ENCODE measurements at regions not wholly inside any gene's neighbourhood (a gene's known extent, or its start where the extent isn't known, plus 50 kb on each side); places are given as distances from the start of the nearest gene placed in this dataset.

GRCh38 chrX:99654188-99654587 is 755.9 kb downstream of the PCDH19 start:
- Histone ChIP-seq H2BK5ac (ENCODE audit: insufficient read length, low read length) (no peak overlapping the region), H3K4me1 (ENCODE audit: insufficient read depth, low read length) (no peaks in the 10 kb centered on the region), H3K9ac (ENCODE audit: extremely low read depth, insufficient read length, low read length) (no peak overlapping the region), H2AFZ (ENCODE audit: low read length) (no peak overlapping the region), H2BK15ac (ENCODE audit: low read depth, low read length) (no peak overlapping the region), H3K18ac (ENCODE audit: insufficient read length, low read depth, low read length) (no peak overlapping the region), H3K27me3 (ENCODE audit: insufficient read depth, low read length) (no peaks in the 10 kb centered on the region), H3K79me1 (ENCODE audit: insufficient read depth, low read depth, low read length, poor library complexity, severe bottlenecking) (no peaks in the 10 kb centered on the region), H2BK20ac (ENCODE audit: low read depth, low read length, poor library complexity, severe bottlenecking) (no peak overlapping the region), H3K79me2 (ENCODE audit: insufficient read depth, low read length) (no peaks in the 10 kb centered on the region), H4K5ac (ENCODE audit: insufficient read length, low read depth, low read length) (no peak overlapping the region), H3K23ac (ENCODE audit: insufficient read length, low read depth, low read length) (no peak overlapping the region), H2BK12ac (ENCODE audit: insufficient read length, low read depth, low read length) (no peak overlapping the region), H2AK5ac (ENCODE audit: insufficient read length, low read length) (no peak overlapping the region), H3K56ac (ENCODE audit: insufficient read length, low read depth, low read length) (no peak overlapping the region), H3K14ac (ENCODE audit: insufficient read depth, low read length) (no peak overlapping the region), H2BK120ac (ENCODE audit: low read depth, low read length, poor library complexity, severe bottlenecking) (no peak overlapping the region), H3K27ac (ENCODE audit: insufficient read length, low read depth, low read length) (no peak overlapping the region), H3K9me3 (ENCODE audit: control insufficient read depth, low read depth, low read length) (no peaks in the 10 kb centered on the region), H3K23me2 (ENCODE audit: insufficient read length, low read depth, low read length, poor library complexity, severe bottlenecking) (no peaks in the 10 kb centered on the region), H4K91ac (ENCODE audit: insufficient read length, low read depth, low read length) (no peak overlapping the region), H3T11ph (ENCODE audit: low read length) (no peak overlapping the region), H4K8ac (replicated peaks; ENCODE audit: insufficient read length, low read depth, low read length) (no peak overlapping the region), H3K4ac (ENCODE audit: low read depth, low read length) (no peak overlapping the region), H3K4me2 (ENCODE audit: insufficient read depth, insufficient read length, low read length) (no peak overlapping the region), H4K20me1 (ENCODE audit: control insufficient read depth, insufficient read depth, insufficient read length) (no peaks in the 10 kb centered on the region)
- WGBS (ENCODE audit: extremely low coverage, insufficient read length, low lambda C conversion rate): no CpG with 5 or more reads among the region's 1 CpG
- Mint-ChIP-seq H3K27me3 (ENCODE audit: low read depth) (no peaks in the 10 kb centered on the region), H3K36me3 (ENCODE audit: insufficient read depth in 1 of 3, low read depth in 3 of 3) (no peaks in the 10 kb centered on the region), H3K9me3 (no peaks in the 10 kb centered on the region), H3K4me1 (no peaks in the 10 kb centered on the region), H3K4me3 (no peak overlapping the region), H3K27ac (no peak overlapping the region)
- DNase-seq: no peak
- TF ChIP-seq, protein P1, sequence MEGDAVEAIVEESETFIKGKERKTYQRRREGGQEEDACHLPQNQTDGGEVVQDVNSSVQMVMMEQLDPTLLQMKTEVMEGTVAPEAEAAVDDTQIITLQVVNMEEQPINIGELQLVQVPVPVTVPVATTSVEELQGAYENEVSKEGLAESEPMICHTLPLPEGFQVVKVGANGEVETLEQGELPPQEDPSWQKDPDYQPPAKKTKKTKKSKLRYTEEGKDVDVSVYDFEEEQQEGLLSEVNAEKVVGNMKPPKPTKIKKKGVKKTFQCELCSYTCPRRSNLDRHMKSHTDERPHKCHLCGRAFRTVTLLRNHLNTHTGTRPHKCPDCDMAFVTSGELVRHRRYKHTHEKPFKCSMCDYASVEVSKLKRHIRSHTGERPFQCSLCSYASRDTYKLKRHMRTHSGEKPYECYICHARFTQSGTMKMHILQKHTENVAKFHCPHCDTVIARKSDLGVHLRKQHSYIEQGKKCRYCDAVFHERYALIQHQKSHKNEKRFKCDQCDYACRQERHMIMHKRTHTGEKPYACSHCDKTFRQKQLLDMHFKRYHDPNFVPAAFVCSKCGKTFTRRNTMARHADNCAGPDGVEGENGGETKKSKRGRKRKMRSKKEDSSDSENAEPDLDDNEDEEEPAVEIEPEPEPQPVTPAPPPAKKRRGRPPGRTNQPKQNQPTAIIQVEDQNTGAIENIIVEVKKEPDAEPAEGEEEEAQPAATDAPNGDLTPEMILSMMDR (conservative IDR thresholded peaks at IDR 0.05): no peak

Data from H9 (cell line).